Choroid plexus epithelial cell (primary cell): ENCODE measurements at regions not wholly inside any gene's neighbourhood (a gene's known extent, or its start where the extent isn't known, plus 50 kb on each side); places are given as distances from the start of the nearest gene placed in this dataset.

ENCODE experiments used
- DNase-seq: peaks from one replicate; pipeline ENCODE4 v3.0.0-alpha.2; 2010; ENCODE audit warnings: low read depth
- H3K4me3 ChIP-seq: 2 replicates; pipeline ENCODE4 v1.5.1; 2011; ENCODE audit warnings: low read depth, mild to moderate bottlenecking, control low read depth, low read length, moderate library complexity
- TF ChIP-seq, protein P1 (sequence below): conservative IDR thresholded peaks from 2 replicates; pipeline ENCODE4 v1.5.1; 2011; ENCODE audit warnings: low read depth, mild to moderate bottlenecking, control low read depth, inconsistent platforms, low read length, moderate library complexity

DNA sequence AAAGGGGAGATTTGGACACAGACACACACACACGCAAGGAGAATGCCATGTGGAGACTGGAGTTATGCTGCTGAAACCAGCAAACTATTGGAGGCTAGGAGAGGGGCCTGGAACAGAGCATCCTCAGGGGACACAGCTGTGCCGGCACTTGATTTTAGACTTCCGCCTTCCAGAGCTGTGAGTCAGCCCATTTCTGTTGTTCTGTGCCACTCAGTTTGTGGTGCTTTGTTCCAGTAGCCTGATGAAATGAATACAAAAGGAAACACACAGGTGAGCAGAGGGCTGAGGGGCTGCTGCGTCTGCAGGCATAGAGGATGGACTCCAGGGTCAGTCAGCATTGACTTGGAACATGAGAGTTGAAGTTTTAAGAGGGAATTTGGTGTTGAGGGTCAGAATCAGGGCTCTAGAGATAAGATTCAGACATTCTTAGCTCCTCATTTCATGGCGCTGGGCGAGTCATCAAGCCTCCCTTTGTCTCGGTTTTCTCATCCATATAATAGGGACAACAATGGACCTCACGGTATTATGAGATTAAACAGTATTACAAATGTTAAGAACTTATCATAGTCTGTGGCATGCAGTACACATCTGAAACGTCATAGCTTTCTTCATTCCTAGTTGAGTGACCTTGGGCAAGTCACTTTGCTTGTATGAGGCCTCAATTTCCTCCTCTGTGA, 191.0 kb downstream of the MIAT start:
- TF ChIP-seq, protein P1, sequence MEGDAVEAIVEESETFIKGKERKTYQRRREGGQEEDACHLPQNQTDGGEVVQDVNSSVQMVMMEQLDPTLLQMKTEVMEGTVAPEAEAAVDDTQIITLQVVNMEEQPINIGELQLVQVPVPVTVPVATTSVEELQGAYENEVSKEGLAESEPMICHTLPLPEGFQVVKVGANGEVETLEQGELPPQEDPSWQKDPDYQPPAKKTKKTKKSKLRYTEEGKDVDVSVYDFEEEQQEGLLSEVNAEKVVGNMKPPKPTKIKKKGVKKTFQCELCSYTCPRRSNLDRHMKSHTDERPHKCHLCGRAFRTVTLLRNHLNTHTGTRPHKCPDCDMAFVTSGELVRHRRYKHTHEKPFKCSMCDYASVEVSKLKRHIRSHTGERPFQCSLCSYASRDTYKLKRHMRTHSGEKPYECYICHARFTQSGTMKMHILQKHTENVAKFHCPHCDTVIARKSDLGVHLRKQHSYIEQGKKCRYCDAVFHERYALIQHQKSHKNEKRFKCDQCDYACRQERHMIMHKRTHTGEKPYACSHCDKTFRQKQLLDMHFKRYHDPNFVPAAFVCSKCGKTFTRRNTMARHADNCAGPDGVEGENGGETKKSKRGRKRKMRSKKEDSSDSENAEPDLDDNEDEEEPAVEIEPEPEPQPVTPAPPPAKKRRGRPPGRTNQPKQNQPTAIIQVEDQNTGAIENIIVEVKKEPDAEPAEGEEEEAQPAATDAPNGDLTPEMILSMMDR: no peak
- H3K4me3 ChIP-seq: no peak overlapping the region
- peak; percentile 44 for DNase-seq

GRCh38 chr22:26849575-26849974, 192.2 kb downstream of the MIAT start:
- TF ChIP-seq, protein P1: no peak
- no peak for DNase-seq
- H3K4me3 ChIP-seq: no peak overlapping the region

- DNase-seq: no peak
- TF ChIP-seq, protein P1: no peak
- no peak overlapping the region for H3K4me3 ChIP-seq
Observed at GRCh38 chr22:26851125-26851524, 193.7 kb downstream of the MIAT start.

DNA sequence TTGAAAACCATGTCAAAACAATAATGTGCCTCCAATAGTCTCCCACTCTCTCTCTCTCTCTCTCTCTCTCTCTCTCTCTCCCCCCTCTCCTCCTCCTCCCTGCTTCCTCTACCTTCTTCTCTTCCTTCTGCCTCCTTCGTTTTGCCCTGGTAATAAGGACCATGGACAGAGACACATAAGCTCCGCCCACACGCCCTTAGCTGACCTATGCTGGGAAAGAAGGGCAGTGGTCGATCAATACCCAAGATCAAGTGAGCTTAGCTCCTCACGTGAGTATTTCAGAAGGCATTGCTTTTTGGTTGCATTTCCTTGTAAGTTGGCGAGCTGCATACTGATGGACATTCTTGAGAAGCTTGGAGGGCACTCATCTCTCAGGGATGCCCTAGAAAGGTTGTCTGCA, 194.8 kb downstream of the MIAT start:
- H3K4me3 ChIP-seq: no peak overlapping the region
- TF ChIP-seq, protein P1: no peak
- no peak for DNase-seq

- no peak overlapping the region for H3K4me3 ChIP-seq
- DNase-seq: no peak
- TF ChIP-seq, protein P1: no peak
Observed at GRCh38 chr22:26853071-26853470, 195.7 kb downstream of the MIAT start.

DNA sequence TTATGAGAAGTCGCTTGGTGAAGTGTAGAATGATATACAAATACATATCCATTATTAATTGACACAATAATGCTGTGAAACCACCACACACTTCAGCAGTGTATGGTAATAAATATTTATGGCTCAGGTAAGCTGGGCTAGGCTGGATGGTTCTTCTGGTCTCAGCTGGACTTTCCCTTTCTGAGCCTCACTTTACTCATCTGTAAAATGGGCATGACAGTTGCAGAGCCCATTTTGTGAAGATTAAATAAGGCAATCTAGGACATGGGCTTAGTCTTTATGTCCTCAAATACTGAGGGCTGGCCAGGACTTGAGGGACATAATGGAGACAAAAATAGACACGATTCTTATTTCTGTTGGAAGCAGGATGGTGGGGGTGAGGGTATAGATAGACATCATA, 196.1 kb downstream of the MIAT start:
- no peak overlapping the region for H3K4me3 ChIP-seq
- TF ChIP-seq, protein P1: no peak
- no peak for DNase-seq

GRCh38 chr22:26857169-26857568, 199.8 kb downstream of the MIAT start:
- TF ChIP-seq, protein P1: no peak
- no peak for DNase-seq
- H3K4me3 ChIP-seq: no peak overlapping the region
